Lower leg skin (tissue), 4 donors: ENCODE measurements at regions not wholly inside any gene's neighbourhood (a gene's known extent, or its start where the extent isn't known, plus 50 kb on each side); places are given as distances from the start of the nearest gene placed in this dataset.

ENCODE experiments used
- DNase-seq, 2 donors: peaks; one replicate each; pipeline ENCODE4 v3.0.0-alpha.2; 2019; ENCODE audit warnings: low spot score in 2 of 2
- H3K4me3 ChIP-seq: fragments of 200-600 bp; sonication (generic); 2 replicates; pipeline ENCODE4 v1.5.1; 2017; ENCODE audit warnings: mild to moderate bottlenecking, low read depth; ENCODE audit not compliant: poor library complexity, severe bottlenecking
- CTCF ChIP-seq, 3 donors: fragments of 450-650 bp; IDR thresholded peaks; one replicate each; pipeline ENCODE4 v1.5.1; 2016; ENCODE audit warnings: antibody characterized with exemption in 3 of 3, mild to moderate bottlenecking in 3 of 3, moderate library complexity in 2 of 3
- POLR2A ChIP-seq, 2 donors: fragments of 450-650 bp; IDR thresholded peaks; one replicate each; pipeline ENCODE4 v1.6.1; 2016 to 2017; ENCODE audit warnings: antibody characterized with exemption in 2 of 2, mild to moderate bottlenecking in 1 of 2, moderate library complexity in 1 of 2
- WGBS, 2 donors: methylation state at CpG; one replicate each; pipeline ENCODE4 v1.1.5; 2018; 5-methylcytosine and 5-hydroxymethylcytosine counted together
- intact Hi-C: fragments of 100-400 bp; cut with DNase I; formaldehyde crosslinking; loops from one replicate; pipeline ENCODE4 v1.15.0; 2023; ENCODE audit warnings: low total_unique reads

- intact Hi-C loops, result no loop called here
- TF ChIP-seq POLR2A (IDR thresholded peaks at IDR 0.05), result no peak
- no peak for TF ChIP-seq CTCF (IDR thresholded peaks at IDR 0.05)
- DNase-seq, result no peak
- WGBS, 2 donors, result 81 to 92% methylated on average over 1 of the region's 1 CpG
- H3K4me3 ChIP-seq, result no peak overlapping the region
These were observed 192.2 kb upstream of the ATP5MC3 start for GRCh38 chr2:175373729-175374128.

- no peak for DNase-seq
- intact Hi-C loops, result no loop called here
- H3K4me3 ChIP-seq, result no peak overlapping the region
- 57 to 61% methylated on average over 8 of the region's 8 CpGs for WGBS, 2 donors
- no peak for TF ChIP-seq POLR2A (IDR thresholded peaks at IDR 0.05)
- no peak for TF ChIP-seq CTCF (IDR thresholded peaks at IDR 0.05)
These were observed 191.5 kb upstream of the ATP5MC3 start for GRCh38 chr2:175372704-175373701.

GRCh38 chr2:175371378-175371777 is 189.9 kb upstream of the ATP5MC3 start:
- H3K4me3 ChIP-seq, result no peak overlapping the region
- intact Hi-C loops, result no loop called here
- no peak for DNase-seq
- TF ChIP-seq CTCF (IDR thresholded peaks at IDR 0.05) (no peak), POLR2A (IDR thresholded peaks at IDR 0.05) (no peak)

GRCh38 chr2:175366815-175367214 is 185.3 kb upstream of the ATP5MC3 start:
- TF ChIP-seq CTCF (IDR thresholded peaks at IDR 0.05) (no peak), POLR2A (IDR thresholded peaks at IDR 0.05) (no peak)
- no peak overlapping the region for H3K4me3 ChIP-seq
- intact Hi-C loops, result no loop called here
- WGBS, 2 donors, result 4 to 6% methylated on average over 7 of the region's 7 CpGs
- DNase-seq, result peak in 1 of 2 donors; percentile 16

GRCh38 chr2:175363699-175364098 is 182.2 kb upstream of the ATP5MC3 start:
- no peak for TF ChIP-seq CTCF (IDR thresholded peaks at IDR 0.05)
- TF ChIP-seq POLR2A (IDR thresholded peaks at IDR 0.05), result no peak
- DNase-seq, result no peak
- intact Hi-C loops, result no loop called here
- no peak overlapping the region for H3K4me3 ChIP-seq
- 59 to 60% methylated on average over 5 of the region's 5 CpGs for WGBS, 2 donors
